HG02678 (cell line): ENCODE measurements at regions not wholly inside any gene's neighbourhood (a gene's known extent, or its start where the extent isn't known, plus 50 kb on each side); places are given as distances from the start of the nearest gene placed in this dataset.
A peak's percentile ranks its signal among the peaks of the same experiment; 100 is the strongest.
"Not testable (repeated sequence)": the region's sequence is repeated elsewhere in the genome, so short reads cannot be mapped to it uniquely, and the experiment has no call there.

ENCODE experiments used
- ATAC-seq: cut with Tn5 transposase; IDR thresholded peaks from one replicate; pipeline ENCODE4 v1.9.1; 2021; ENCODE audit warnings: mild to moderate bottlenecking, moderate library complexity; ENCODE audit not compliant: unreplicated experiment

DNA sequence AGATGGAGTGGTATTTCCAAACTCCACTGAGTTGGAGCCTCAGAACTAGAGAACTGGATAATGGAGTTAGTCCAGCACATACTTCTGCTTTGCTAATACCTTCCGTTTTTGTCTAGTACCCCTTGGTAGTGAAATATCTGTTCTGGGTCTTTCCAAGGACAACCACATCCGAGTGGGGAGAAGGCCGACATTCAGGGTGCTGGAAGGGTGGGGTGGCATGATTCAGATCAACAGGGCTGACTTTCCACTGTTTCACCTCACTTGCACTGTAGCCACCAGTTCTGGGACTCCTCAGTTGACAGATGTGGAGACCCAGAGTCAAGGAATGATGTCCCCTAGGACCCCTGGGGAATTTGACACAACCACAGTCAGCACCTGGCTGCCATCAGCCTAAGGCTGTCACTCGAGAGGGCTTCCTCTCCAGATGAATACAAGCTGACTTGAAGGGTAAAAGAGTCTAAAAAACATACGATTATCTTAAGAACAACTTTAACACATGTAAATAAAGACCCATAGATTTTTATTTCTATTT lies 84.8 kb upstream of the HNF1B start:
- peak; percentile 35 for ATAC-seq

DNA sequence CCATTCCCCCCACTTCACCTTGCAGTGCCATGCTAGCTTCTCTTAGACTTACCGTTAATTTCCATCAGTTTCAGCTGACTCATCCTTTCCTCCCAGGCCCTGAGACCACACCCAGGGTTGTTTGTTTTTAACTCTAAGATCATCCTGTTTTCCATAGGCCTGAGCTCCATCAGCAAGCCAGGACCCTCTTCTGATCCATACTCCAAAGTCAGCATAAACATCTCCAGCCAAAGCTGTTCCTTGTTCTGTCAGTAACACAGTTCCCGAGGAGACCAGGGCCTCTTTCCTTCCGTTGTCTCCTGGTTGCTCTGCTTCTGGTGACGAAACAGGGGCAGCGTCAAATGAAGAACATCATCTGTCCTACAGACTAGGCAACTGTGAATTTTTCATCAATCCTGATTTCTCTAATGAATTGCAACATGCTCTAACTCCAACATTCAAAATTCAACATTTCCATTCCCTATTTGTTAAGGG lies 83.8 kb upstream of the HNF1B start:
- ATAC-seq: no peak

DNA sequence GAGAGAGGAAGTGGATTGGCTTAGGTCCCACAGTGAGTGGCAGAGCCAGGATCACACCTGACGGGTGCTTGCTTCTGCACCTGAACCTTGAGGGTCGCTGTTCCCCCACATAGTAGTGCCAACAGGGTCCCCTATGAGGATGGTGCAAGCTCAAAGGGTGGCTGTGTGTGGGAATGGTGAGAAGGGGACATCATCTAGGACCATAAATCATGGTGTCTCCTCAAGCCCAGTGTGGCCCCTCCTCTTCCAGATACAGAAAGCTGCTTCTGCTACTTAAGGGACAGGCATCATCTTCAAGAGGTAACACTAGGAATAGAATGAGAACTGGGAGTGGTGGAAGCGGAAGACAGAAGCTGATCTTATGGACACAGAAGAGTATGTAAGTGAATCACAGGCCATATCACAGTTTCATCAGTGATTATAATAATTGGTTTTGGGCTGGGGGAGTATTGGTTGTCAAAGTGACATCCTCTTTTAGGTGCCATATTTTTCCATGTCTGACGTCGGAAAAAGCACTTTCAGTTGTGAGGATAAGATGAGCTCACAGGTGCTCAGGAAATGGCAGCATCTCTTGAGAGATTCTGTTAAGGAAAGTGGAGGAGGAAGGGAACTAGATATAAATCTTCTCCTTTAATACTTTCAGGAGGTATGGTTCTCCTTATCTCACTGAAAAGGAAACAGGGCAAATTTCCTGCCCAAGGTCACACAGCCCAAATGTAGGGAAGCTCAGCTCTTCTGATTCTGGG lies 83.2 kb upstream of the HNF1B start:
- no peak for ATAC-seq

- ATAC-seq: no peak
Observed at GRCh38 chr17:37826497-37827430, 81.9 kb upstream of the HNF1B start.

DNA sequence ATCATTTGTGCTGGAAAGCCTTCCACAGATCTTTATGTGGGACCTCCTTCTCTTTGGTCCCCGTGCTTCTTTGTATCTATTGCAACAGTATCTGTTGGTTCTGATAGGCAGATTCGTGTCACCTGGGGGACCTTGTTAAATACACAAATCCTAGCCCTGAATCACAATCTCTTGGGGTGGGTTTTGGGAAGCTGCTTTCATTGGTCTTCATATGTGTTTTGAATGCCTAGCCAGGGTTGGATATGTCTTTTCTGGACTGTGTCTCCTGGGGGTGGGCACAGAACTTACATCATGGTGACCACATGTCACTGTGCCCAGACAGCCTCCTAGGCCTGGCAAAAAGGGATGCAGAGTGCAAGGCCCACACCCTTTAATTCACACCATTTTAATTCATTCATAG lies 81.0 kb upstream of the HNF1B start:
- ATAC-seq: no peak

DNA sequence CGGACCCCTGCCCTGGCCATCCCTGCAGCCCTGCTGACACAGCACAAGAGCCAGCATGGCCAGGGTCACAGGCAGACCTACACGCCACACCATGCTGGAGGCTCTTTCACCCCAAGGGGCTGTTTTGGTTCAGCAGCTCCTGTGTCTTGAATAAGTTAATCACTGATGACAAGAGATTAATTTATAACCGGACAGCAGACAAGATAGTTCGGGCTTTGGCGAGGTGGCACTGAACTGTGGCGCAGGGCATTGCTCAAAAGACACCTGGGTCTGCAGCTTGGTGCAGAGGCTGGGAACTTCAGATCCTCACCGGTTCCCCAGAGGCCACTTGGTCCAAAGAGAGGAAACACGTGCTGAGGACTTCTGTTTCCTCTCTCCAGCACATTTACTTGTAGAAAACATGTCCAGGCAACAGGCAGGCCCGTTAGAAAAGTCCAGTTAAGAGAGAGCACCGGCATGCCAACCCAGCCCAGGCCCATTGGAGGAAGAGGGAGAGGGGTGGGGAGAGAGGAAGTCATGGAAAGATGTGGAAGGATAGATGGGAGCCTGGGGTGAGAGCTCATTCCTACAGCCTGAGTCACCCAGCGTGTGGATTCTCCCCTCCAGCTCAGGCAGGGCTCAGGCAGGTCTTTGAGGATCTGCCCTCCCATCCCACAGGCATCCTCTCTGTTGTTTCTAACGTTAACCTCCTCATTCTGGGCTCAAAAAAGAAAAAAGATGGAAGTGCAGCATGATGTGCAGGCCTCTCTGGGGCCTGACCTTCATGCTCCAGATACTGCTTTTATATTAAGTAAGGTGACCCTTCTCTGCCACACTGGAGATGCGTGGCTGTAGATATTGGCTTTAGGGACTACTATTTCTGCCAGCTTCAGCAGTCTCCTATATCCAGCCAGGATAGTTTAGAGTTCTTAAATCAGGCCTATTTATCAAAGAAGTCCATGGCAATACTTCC lies 80.0 kb upstream of the HNF1B start:
- no peak for ATAC-seq

DNA sequence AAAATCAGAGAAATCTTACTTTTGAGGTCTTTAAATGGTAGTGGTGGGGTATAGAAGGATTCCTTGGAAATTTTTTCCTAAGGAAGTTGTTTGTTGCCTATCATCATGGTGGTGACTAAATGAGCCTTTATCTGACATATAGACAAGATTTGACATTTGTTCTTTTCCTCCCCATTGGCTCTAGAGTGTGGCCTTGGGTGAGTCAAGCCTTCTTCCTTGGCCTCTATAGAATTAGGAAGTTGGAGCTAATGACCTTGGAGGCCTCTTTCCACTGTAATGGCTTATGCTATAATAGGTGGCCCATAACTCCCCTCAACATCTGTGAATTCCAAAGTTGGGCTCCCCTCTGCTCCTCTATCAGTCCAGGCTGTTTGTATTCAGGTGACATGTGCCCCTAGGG lies 79.1 kb upstream of the HNF1B start:
- ATAC-seq: no peak

- no peak for ATAC-seq
Observed at GRCh38 chr17:37820995-37821713, 76.3 kb upstream of the HNF1B start.

- peak; percentile 66 for ATAC-seq
Observed at GRCh38 chr17:37820313-37820994, 75.6 kb upstream of the HNF1B start.

DNA sequence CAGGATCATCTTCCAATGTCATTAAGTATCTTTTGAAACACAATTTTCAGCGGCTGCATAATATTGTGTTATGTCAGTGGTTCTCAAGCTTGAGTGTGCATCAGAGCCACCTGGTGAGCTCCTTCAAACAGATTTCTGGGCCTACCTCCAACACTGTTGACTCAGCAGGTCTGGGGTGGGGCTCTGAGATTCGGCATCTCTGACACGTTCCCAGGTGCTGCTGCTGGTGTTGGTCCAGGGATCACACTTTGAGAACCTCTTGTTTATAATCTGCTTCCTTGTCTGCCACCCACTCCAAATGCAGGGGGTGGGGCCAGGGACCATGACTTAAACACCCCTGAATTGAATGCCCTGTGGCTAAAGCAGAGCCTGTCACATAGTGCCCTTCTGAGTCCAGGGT lies 73.8 kb upstream of the HNF1B start:
- ATAC-seq: no peak

DNA sequence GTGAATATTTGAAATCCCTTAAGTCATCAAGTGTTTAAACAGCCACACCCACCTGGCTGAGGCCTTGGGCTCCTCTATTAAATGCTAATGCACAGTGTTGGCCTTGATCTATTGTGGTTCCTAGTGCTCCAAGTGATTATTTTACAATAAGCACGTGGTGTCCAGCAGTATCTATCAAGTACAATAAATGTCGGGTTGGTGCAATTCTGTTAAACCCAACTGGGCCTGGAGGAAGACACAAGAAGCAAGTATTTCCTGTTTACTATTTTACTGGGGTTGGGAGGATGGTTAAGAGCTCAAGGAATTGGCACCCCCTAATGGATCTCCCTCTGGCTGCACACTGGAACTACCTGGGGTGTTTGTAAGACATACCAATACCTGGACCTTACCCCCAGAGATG lies 72.1 kb upstream of the HNF1B start:
- no peak for ATAC-seq

DNA sequence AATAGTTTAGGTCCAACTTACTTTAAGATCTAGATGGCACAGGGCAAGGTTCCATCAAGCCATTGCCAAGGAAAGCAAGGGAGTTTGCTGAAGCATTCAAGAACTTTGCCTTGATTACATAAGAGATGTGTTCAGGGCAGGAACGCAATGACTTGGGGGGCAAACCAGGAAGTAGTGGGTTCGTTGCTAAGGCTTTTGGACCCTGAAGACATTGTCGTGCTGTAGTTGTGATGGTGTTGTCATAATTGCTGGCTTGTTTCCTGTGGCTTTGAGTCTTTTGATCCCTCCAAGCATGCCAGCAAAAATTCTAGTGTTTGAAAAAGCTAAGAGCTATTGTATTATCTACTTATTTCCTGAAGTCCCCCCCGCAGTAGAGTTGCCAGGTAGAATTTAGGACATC lies 70.7 kb upstream of the HNF1B start:
- no peak for ATAC-seq

DNA sequence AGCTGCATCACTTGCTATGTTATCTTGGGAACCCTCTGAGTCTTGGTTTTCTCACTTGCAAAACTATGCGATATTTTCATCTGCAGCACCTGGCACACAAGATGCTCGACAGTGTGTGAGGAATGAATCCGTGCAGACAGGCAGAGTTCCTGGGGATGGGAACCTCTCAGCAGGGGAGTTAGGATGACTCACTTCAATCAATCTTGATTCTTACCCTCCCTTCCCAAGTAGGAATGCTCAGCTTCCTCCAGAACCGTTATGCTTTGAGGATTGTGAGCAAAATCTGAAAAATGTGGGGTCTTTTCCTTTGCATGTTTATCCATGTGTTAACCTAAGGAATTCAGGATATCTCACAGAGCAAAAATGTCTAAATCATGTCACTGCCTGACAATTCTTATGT lies 68.9 kb upstream of the HNF1B start:
- no peak for ATAC-seq

DNA sequence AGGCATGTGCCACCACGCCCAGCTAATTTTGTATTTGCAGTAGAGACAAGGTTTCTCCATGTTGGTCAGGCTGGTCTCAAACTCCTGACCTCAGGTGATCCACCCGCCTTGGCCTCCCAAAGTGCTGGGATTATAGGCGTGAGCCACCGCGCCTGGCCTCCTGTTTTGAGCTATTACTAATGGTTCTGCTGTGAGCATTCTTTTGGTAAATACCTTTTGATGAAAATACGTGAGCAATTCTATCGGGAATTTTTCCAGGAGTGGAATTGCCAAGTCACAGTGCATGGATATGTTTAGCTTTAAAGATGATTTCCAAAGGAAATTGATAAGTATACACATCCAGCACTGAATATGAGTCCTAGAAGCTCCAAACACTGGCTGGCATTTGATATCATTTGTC lies 64.0 kb upstream of the HNF1B start:
- not testable (repeated sequence) for ATAC-seq

DNA sequence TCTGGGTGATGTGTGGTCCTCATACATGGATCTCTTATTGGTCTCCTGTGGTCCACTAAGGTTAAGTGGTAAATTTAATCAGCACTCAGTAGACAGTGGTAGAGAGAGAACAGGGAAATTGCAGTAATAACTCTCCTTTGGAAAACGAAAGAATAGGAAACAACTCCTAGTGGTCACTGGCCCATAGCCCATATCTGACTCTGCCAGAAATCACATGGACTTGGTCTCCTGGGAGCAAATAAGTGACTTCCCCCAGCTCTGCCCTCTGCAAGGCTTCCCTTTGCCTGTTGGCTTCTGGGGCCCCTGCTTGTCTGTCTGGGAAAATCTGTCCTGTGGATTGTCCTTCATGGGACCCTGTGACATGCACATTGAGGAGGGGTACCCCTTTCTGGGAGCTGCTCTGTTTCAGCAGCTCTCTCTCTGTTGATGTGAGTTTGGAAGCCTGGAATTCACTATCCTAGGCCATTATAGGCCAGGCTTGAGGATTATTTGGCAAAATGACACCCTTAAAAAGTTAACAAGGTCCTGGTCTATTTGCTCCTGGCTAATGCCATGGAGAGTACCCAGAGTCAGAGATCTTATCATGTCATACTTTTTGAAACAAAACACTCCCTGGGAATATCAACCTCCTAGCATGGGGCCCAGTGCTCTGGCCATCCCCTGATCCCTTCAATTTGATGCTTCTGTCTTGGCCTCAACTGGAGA lies 58.0 kb upstream of the HNF1B start:
- no peak for ATAC-seq

DNA sequence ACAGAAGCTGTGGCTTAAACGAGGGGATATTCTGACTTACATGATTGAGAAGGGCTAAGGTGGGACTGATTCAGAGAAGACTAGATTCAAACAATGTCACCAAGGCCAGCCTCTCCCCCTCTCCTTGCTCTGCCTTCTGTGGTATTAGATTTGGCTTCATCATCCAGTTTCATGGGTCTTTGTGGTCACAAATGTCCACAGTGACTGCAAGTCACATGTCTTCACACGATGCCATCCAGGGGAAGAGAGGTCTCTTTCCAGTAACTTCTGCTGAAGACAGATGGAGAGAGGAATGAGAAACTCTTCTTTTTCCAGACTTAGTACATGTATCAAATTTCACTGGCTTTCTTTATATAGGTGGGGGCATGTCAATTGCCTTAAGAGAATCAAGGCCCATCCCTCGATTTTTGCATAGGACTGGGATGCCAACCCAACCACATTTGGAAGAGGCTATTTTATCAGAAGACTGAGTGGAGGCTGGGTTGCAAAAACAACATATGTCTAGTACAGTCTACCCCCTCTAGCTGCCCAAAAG lies 57.3 kb upstream of the HNF1B start:
- no peak for ATAC-seq

GRCh38 chr17:37801171-37801570 lies 56.3 kb upstream of the HNF1B start:
- ATAC-seq: no peak

- ATAC-seq: no peak
Observed at GRCh38 chr17:37797206-37797605, 52.3 kb upstream of the HNF1B start.

GRCh38 chr17:37796076-37796475 lies 51.2 kb upstream of the HNF1B start:
- ATAC-seq: no peak
